ENCODE measurements at regions not wholly inside any gene's neighbourhood (a gene's known extent, or its start where the extent isn't known, plus 50 kb on each side); places are given as distances from the start of the nearest gene placed in this dataset.

DNA sequence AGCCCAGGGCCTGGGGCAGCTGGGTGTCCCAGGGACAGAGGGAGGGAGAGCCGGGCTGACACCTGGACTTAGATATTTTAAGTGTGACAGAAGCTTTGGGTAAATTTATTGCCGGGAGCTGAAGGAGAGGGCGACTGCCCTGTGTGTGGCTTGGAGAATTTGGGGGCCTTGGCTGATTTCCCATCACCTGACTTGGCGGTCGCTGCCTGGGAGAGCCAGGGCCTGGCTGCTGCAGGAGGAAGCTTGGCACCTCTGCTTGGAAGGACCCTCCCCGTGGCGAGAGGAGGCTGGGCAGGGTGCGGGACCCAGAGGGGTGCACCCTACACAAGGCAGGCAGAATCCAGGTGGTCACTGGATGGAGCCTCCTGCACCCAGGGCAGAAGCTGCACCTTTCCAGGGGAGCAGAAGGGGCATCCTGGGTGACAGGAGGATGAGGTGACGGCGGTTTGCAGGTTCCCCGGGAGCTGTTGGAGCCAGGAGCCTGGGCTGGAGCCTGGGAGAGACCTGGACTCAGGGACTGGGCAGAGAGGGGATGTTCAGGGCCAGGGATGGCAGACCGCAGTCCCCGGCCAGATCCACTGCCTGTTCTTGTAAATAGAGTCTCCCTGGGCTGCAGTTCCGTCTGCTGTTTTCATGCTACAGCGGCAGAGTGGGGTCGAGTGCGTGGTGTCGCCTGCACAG is 72.0 kb downstream of the RGS12 start:
- TF ChIP-seq, protein P1, sequence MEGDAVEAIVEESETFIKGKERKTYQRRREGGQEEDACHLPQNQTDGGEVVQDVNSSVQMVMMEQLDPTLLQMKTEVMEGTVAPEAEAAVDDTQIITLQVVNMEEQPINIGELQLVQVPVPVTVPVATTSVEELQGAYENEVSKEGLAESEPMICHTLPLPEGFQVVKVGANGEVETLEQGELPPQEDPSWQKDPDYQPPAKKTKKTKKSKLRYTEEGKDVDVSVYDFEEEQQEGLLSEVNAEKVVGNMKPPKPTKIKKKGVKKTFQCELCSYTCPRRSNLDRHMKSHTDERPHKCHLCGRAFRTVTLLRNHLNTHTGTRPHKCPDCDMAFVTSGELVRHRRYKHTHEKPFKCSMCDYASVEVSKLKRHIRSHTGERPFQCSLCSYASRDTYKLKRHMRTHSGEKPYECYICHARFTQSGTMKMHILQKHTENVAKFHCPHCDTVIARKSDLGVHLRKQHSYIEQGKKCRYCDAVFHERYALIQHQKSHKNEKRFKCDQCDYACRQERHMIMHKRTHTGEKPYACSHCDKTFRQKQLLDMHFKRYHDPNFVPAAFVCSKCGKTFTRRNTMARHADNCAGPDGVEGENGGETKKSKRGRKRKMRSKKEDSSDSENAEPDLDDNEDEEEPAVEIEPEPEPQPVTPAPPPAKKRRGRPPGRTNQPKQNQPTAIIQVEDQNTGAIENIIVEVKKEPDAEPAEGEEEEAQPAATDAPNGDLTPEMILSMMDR (conservative IDR thresholded peaks at IDR 0.05 in 1 of 2, IDR thresholded peaks at IDR 0.05 in 1 of 2; ENCODE audit: extremely low read depth in 1 of 2, insufficient read depth in 1 of 2, low read depth in 1 of 2, low read length in 2 of 2), result no peak
- TF ChIP-seq EZH2 (IDR thresholded peaks at IDR 0.05; ENCODE audit: borderline replicate concordance, low read length), result no peak
